ENCODE measurements at regions not wholly inside any gene's neighbourhood (a gene's known extent, or its start where the extent isn't known, plus 50 kb on each side); places are given as distances from the start of the nearest gene placed in this dataset.

DNA sequence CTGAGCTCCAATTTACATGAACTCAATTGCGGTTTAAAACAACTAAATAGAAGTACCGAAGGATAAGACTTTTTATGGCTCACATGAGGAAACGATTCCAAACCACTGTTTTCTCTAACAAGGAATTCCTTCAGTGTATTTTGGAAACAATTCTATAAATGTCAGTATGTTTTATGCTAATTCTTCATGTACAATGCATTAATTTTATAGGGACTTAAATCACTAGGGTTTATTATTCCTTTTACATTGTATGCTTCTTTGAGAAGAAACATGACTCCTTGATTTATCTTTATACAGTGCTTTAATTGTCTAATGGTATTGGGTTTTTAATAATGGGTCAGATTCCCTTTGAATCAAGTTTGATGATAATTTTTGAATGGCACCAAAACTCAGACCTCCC lies 566.8 kb downstream of the EPHA4 start:
- intact Hi-C loops (cut with micrococcal nuclease) = no loop called here

DNA sequence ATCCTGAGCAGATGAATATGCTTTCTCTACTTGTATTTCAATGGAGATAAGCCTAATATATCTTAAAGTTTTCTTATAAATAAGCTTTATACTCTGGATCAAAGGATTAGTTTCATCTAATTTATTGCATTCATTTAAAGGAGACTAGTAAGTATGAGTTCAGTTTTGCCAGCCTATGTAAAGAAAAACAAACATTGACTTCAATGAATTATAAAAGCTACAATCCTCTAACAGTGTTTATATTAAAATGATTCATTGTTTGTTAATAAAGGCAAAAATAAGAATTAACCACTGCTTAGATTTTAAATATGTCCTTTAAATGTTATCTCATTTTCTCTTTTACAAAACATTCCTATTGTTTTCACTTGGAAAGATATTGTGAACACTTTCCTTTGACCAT lies 566.0 kb downstream of the EPHA4 start:
- intact Hi-C loops (cut with micrococcal nuclease) = no loop called here

GRCh38 chr2:221016551-221016950 lies 555.6 kb downstream of the EPHA4 start:
- intact Hi-C loops (cut with micrococcal nuclease) = no loop called here

DNA sequence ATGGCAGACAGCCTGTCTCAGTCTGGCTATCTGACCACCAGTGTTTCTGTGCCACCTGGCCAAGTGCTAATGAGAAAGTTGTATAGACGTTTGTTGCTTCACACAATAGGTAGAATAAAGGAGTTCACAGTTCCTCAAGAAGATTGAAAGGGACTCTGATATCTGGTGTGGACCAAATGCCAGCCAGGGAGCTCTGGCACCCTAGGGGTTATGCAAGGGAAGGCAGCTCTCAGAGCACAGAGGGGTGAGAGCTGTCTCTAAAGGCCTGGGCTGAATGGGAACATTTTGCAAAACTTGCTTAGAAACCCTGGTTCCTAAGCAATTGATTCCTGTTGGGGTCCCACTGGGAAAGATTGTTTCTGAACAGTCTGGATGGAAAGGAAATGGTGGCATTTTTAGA lies 553.8 kb downstream of the EPHA4 start:
- intact Hi-C loops (cut with micrococcal nuclease) = no loop called here

- intact Hi-C loops (cut with micrococcal nuclease) = no loop called here
Observed at GRCh38 chr2:221019668-221020067, 552.4 kb downstream of the EPHA4 start.

DNA sequence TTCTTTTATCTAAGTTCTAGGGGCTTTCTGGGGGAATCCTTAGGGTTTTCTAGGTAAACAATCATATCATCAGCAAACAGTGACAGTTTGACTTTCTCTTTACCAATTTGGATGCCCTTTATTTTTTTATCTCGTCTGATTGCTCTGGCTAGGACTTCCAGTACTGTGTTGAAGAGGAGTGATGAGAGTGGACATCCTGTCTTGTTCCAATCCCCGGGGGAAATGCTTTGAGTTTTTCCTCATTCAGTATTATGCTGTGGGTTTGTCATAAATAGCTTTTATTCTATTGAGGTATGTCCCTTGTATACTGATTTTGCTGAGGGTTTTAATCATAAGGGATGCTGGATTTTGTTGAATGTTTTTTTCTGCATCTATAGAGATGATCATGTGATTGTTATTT lies 549.5 kb downstream of the EPHA4 start:
- intact Hi-C loops (cut with micrococcal nuclease) = no loop called here

DNA sequence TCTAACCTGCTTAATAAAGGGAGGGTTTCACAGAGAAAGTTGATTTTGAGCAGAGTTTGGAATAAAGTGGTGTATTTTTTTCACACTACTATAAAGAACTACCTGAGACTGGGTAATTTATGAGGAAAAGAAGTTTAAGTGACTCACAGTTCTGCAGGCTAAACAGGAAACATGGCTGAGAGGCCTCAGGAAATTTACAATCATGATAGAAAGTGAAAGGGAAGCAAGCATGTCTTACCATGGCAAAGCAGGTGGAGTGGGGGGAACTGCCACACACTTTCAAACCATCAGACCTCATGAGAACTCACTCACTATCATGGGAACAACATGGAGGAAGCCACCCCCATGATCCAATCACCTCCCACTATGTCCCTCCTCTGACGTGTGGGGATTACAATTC lies 546.7 kb downstream of the EPHA4 start:
- intact Hi-C loops (cut with micrococcal nuclease) = no loop called here

- intact Hi-C loops (cut with micrococcal nuclease) = no loop called here
Observed at GRCh38 chr2:221034026-221034701, 537.9 kb downstream of the EPHA4 start.

DNA sequence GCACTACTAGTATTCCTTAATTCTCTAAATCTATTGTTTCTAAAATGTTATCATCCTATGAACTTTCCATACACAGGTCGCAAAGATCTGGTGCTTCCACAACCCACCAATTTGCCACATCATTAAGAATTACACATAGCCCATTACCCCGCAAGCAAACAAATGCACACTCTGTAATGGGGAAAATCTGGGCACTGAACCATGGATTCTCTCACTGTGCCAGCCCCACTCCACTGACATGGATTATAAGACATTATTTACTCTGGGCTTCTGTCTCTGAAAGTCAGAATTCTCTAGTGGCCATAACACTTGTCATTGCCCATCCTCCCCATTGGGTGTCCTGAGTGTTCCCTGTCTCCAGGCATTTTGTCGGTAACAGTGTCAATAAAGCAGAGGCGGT lies 537.1 kb downstream of the EPHA4 start:
- intact Hi-C loops (cut with micrococcal nuclease) = no loop called here

DNA sequence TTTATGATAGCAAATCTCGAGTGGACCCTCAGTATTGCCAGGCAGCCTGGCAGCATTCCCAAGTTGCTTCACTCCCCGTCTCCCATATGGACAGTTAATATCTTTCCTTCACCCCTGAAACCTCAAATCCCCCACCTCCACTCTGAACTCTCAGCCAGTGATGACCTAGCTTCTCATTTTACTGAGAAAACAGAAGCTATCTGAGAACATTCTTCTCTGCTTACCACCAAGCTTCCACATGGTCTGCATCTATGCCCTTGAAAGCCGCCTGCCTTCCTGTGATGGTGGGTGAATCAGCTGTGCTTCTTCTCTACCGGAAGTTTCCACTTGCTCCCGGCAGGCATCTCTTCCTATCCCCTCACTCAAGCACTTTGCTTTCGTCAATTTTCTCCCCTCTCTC lies 529.2 kb downstream of the EPHA4 start:
- intact Hi-C loops (cut with micrococcal nuclease) = no loop called here

- intact Hi-C loops (cut with micrococcal nuclease) = no loop called here
Observed at GRCh38 chr2:221044781-221045180, 527.3 kb downstream of the EPHA4 start.

DNA sequence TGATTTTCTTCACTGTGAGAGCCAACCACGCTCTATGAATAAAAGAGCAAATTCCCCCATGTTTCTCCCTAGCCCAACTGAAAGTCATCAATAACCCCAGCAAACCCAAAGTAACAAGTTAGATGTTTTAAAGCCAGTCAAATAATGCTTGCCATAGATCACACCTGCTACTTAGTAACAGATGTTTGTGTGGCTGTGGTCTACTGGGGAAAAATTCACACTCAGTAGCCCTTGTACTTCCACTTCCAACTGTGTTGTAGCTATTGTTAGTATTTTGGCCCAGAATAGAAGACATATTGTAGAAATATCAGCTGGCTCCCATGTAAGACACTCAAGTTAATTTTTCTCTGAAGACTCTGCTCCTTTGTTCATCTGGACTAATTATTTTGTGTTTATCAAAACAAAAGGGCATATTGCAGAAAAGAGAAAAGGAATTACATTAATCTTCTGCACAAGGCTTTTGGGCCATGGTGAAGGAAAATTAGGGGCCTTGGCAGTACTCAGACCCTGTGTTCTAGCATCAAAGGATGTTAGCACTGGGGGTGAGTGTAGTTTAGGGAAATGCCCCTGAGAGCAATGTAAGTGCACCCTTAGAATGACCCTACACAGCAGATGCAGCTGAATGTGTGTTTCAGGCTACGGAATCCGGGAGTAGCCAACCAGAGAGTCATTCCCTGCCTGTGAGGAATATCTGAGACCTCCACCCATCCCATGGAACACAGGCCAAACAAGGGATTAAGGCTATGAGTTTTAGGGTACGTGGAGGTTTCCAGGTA lies 521.9 kb downstream of the EPHA4 start:
- intact Hi-C loops (cut with micrococcal nuclease) = no loop called here

DNA sequence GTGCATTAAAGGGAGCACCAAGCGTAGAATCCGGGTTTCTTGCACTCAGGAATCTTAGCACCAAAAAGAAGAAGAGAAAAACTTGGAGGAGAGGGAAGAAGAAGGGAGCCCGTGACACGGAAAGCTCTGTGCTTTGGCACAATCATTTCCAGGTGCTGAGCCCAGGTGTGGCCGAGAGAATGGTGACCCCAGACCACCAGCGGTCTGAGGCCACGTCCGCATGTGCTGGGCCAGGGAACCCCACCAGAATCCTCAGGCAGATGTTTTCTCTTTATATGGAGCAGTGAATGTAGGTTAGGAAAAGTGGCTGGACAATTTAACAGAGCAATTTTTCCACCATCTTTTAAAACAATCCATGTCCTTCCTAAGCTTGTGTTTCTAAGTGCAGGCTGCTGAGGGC lies 520.9 kb downstream of the EPHA4 start:
- intact Hi-C loops (cut with micrococcal nuclease) = no loop called here

DNA sequence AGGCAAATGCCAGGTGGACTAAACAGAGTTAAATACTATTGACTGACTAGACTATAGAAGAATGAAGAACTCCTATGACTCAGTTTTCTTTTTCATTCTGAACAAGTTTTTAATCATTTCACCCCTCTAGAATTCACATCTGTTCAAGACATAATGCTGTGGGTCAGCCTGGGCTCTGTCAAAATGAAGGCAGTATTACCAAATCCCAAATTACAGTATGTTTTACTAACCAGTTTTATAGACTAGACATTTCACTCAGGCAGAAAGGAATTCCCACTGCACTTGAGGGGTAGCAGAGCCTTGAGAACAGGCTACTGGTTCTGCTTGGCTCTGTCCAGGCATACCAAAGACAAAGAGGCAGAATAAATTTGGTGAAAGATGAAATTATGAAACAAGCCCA lies 511.7 kb downstream of the EPHA4 start:
- intact Hi-C loops (cut with micrococcal nuclease) = no loop called here

DNA sequence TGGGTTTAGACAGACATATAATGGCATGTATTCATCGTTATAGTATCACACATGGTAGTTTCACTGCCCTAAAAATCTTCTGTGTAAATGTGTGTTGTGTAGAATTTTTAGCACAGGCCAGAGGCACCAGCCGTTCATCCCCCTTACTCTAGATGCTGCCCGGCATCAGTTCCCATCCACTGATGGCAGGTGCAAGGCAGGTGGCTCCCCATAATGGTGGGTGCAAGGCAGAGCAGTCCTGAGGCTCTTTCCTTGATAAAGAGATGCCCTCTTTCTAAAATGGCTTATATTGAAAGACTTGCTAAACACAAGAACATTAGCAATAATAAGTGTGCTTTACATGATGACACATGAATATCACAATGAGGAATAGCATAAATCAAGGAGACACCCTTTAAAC lies 508.5 kb downstream of the EPHA4 start:
- intact Hi-C loops (cut with micrococcal nuclease) = no loop called here

GRCh38 chr2:221064058-221064854 lies 507.8 kb downstream of the EPHA4 start:
- intact Hi-C loops (cut with micrococcal nuclease) = no loop called here

GRCh38 chr2:221064880-221065279 lies 507.2 kb downstream of the EPHA4 start:
- intact Hi-C loops (cut with micrococcal nuclease) = no loop called here

DNA sequence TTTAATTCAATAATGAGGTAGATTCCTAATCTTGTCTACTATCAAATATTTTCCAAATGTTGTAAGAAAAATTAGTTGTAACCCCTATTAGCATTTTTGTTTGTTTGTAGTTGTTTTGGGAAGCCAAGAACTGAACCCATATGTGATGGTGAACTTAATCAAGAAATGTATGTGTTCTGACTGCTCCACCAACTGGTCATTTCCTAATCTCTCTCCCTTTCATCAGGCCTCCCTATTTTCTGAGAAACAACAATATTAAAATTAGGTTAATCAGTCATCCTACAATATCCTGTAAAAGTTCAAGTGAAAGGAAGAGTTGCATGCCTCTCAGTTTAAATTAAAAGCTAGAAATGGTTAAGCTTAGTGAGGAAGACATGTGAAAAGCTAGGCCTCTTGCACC lies 504.0 kb downstream of the EPHA4 start:
- intact Hi-C loops (cut with micrococcal nuclease) = no loop called here

DNA sequence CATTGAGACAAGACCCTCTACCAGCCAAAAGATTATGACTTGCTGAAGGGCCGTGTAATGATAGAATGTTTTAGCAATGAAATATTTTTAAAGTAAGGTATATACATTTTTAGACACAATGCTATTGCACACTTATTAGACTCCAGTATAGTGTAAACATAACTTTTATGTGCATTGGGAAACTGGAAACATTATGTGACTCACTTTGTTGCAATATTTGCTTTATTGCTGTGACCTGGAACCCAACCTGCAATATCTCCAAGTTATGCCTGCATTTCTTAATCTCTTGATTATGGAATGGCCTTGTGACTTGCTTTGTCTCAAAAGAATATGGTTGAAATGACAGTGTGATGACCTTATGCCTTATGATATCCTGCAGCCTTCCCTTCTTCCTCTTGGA lies 502.0 kb downstream of the EPHA4 start:
- intact Hi-C loops (cut with micrococcal nuclease) = no loop called here

DNA sequence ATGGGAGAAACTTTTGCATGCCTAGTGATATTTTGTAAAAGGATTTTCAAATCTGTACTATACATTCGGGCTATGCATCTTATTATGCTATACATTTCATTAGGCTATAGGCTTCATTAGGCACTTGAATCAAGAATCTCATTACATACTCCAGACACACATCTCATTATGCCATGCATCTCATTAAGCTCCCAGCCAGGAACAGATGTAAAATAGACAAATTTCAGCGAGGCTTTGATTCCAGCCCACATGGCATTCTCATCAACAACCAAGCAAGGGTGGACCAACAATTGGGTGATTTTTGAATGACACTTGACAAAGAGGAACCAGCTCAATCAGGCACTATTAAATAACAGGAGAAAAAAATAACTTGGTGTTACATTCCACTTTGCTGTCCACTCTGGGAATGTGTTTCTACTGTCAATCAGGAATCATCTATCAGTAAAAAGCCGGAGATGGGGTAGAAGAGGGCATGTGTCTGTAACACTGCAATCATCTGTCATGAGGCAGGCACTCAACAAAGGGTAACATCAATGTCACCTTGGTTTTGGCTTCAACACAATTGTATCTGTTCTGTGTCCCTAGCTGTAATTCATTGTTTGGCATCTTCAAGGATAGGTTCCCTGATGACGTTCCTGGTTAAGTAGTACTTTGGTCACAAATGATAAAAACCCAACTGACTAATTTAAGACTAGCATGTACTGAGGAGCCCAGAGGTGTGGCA lies 498.6 kb downstream of the EPHA4 start:
- intact Hi-C loops (cut with micrococcal nuclease) = no loop called here

GRCh38 chr2:221074238-221074637 lies 497.9 kb downstream of the EPHA4 start:
- intact Hi-C loops (cut with micrococcal nuclease) = no loop called here

- intact Hi-C loops (cut with micrococcal nuclease) = no loop called here
Observed at GRCh38 chr2:221075203-221075602, 496.9 kb downstream of the EPHA4 start.
